MM.1S (cell line): ENCODE measurements at regions not wholly inside any gene's neighbourhood (a gene's known extent, or its start where the extent isn't known, plus 50 kb on each side); places are given as distances from the start of the nearest gene placed in this dataset.

ENCODE experiments used
- CTCF ChIP-seq: fragments of 300-600 bp; sonication (generic); IDR thresholded peaks from 2 replicates; pipeline ENCODE4 v1.5.1; 2016; ENCODE audit warnings: antibody characterized with exemption, low read length, mixed read lengths
- EZH2phosphoT487 ChIP-seq: fragments of 300-600 bp; sonication (generic); IDR thresholded peaks from 2 replicates; pipeline ENCODE4 v1.6.1; 2018; ENCODE audit warnings: antibody characterized with exemption, low read length

GRCh38 chr14:106511800-106512198 is 985.4 kb downstream of the TMEM121 start:
- TF ChIP-seq CTCF, result no peak
- no peak for TF ChIP-seq EZH2phosphoT487
